Adrenal gland (tissue), 9 donors: ENCODE measurements at regions not wholly inside any gene's neighbourhood (a gene's known extent, or its start where the extent isn't known, plus 50 kb on each side); places are given as distances from the start of the nearest gene placed in this dataset.

Source experiments
- DNase-seq, 7 donors: peaks; one replicate each; pipeline ENCODE4 v3.0.0-alpha.2; 2019 to 2020
- H3K27ac ChIP-seq, 5 donors: fragments of 200-600 bp; sonication (generic) in 4 of 5; 1 replicate in 3 of 5; 2 replicates in 2 of 5; pipeline versions ENCODE4 v1.5.1 to v1.8.0; 2016 to 2020; ENCODE audit warnings: mild to moderate bottlenecking in 1 of 5
- H3K27me3 ChIP-seq: fragments of 200-600 bp; 2 replicates; pipeline ENCODE4 v1.8.0; 2021
- H3K36me3 ChIP-seq, 2 donors: fragments of 200-600 bp; replicated peaks in 1 of 2; 1 replicate in 1 of 2; 2 replicates in 1 of 2; pipeline versions ENCODE4 v1.5.1 to v1.8.0; 2018 to 2022
- H3K4me1 ChIP-seq, 2 donors: fragments of 200-600 bp; replicated peaks in 1 of 2; 1 replicate in 1 of 2; 2 replicates in 1 of 2; pipeline versions ENCODE4 v1.5.1 to v1.8.0; 2018 to 2021
- H3K4me3 ChIP-seq, 4 donors: fragments of 200-600 bp; sonication (generic) in 3 of 4; one replicate each; pipeline ENCODE4 v1.5.1; 2016 to 2018
- H3K9me3 ChIP-seq, 3 donors: fragments of 200-600 bp; sonication (generic) in 1 of 3; replicated peaks in 1 of 3; 1 replicate in 2 of 3; 2 replicates in 1 of 3; pipeline versions ENCODE4 v1.5.1 to v1.8.0; 2016 to 2021
- POLR2A ChIP-seq, 2 donors: fragments of 450-650 bp; IDR thresholded peaks; one replicate each; pipeline ENCODE4 v1.6.1; 2017; ENCODE audit warnings: antibody characterized with exemption in 2 of 2, mild to moderate bottlenecking in 2 of 2, moderate library complexity in 1 of 2
- WGBS, 4 donors: extraction: QIAGEN DNeasy Blood & Tissue Kit in 2 of 4; methylation state at CpG; one replicate each; pipeline versions ENCODE4 v1.1.5 to v1.1.7; 2013 to 2017; 5-methylcytosine and 5-hydroxymethylcytosine counted together
- intact Hi-C, 2 donors: fragments of 100-400 bp; cut with DNase I; formaldehyde crosslinking; loops; one replicate each; pipeline versions ENCODE4 v1.14.1 to v1.15.0; 2022 to 2023
- TF ChIP-seq, protein P1 (sequence below), 6 experiments: fragments of 450-650 bp in 4 of 6; fragments of 200-600 bp in 2 of 6; sonication (generic) in 1 of 6; IDR thresholded peaks; 1 replicate in 5 of 6; 2 replicates in 1 of 6; pipeline versions ENCODE4 v1.5.1 to v1.8.0; 2016 to 2021; ENCODE audit warnings: antibody characterized with exemption in 6 of 6, mild to moderate bottlenecking in 2 of 6, moderate library complexity in 1 of 6
- donor health status: healthy with polysubstance abuse.
- donor health status: Bipolar disorder and iron deficiency.
- donor health status: DM: yes; HTN: yes; CAD: no.
- donor health status: DM: no; HTN: no; CAD: no.
- donor health status: DM: no; HTN: no; CAD: no.

- intact Hi-C loops: no loop called here
- TF ChIP-seq POLR2A (IDR thresholded peaks at IDR 0.05): no peak
- TF ChIP-seq, protein P1, sequence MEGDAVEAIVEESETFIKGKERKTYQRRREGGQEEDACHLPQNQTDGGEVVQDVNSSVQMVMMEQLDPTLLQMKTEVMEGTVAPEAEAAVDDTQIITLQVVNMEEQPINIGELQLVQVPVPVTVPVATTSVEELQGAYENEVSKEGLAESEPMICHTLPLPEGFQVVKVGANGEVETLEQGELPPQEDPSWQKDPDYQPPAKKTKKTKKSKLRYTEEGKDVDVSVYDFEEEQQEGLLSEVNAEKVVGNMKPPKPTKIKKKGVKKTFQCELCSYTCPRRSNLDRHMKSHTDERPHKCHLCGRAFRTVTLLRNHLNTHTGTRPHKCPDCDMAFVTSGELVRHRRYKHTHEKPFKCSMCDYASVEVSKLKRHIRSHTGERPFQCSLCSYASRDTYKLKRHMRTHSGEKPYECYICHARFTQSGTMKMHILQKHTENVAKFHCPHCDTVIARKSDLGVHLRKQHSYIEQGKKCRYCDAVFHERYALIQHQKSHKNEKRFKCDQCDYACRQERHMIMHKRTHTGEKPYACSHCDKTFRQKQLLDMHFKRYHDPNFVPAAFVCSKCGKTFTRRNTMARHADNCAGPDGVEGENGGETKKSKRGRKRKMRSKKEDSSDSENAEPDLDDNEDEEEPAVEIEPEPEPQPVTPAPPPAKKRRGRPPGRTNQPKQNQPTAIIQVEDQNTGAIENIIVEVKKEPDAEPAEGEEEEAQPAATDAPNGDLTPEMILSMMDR (IDR thresholded peaks at IDR 0.05): no peak
- H3K4me1 ChIP-seq: no peaks in the 10 kb centered on the region
- H3K27me3 ChIP-seq: no peaks in the 10 kb centered on the region
- H3K9me3 ChIP-seq: no peaks in the 10 kb centered on the region
- H3K4me3 ChIP-seq: no peak overlapping the region
- H3K27ac ChIP-seq: no peak overlapping the region
- DNase-seq: no peak
- H3K36me3 ChIP-seq: no peaks in the 10 kb centered on the region
These were observed 66.9 kb upstream of the LRATD1 start for GRCh38 chr2:14565666-14566065.

- intact Hi-C loops: no loop called here
- Histone ChIP-seq H3K9me3 (no peaks in the 10 kb centered on the region), H3K4me1 (no peaks in the 10 kb centered on the region), H3K27me3 (no peaks in the 10 kb centered on the region), H3K27ac (no peak overlapping the region), H3K4me3 (no peak overlapping the region), H3K36me3 (no peaks in the 10 kb centered on the region)
- DNase-seq: no peak
- WGBS, 4 donors: 69 to 71% (median 70%) methylated on average over 1 of the region's 1 CpG
- no peak for TF ChIP-seq POLR2A (IDR thresholded peaks at IDR 0.05)
- TF ChIP-seq, protein P1 (IDR thresholded peaks at IDR 0.05): no peak
These were observed 65.0 kb upstream of the LRATD1 start for GRCh38 chr2:14567561-14567960.

- H3K27me3 ChIP-seq: no peaks in the 10 kb centered on the region
- H3K27ac ChIP-seq: no peak overlapping the region
- H3K4me1 ChIP-seq: no peaks in the 10 kb centered on the region
- intact Hi-C loops: no loop called here
- H3K9me3 ChIP-seq: no peaks in the 10 kb centered on the region
- no peak overlapping the region for H3K4me3 ChIP-seq
- TF ChIP-seq POLR2A (IDR thresholded peaks at IDR 0.05): no peak
- TF ChIP-seq, protein P1 (IDR thresholded peaks at IDR 0.05): no peak
- no peaks in the 10 kb centered on the region for H3K36me3 ChIP-seq
- DNase-seq: no peak
- WGBS, 4 donors: 71 to 83% (median 77%) methylated on average over 3 of the region's 3 CpGs
These were observed 63.2 kb upstream of the LRATD1 start for GRCh38 chr2:14569294-14569693.

- Histone ChIP-seq H3K9me3 (no peaks in the 10 kb centered on the region), H3K27ac (no peak overlapping the region), H3K4me1 (no peaks in the 10 kb centered on the region), H3K27me3 (no peaks in the 10 kb centered on the region), H3K4me3 (no peak overlapping the region), H3K36me3 (no peaks in the 10 kb centered on the region)
- no peak for DNase-seq
- intact Hi-C loops: no loop called here
- TF ChIP-seq, protein P1 (IDR thresholded peaks at IDR 0.05): no peak
- TF ChIP-seq POLR2A (IDR thresholded peaks at IDR 0.05): no peak
- WGBS, 4 donors: 27 to 79% (median 59%) methylated on average over 2 of the region's 2 CpGs
These were observed 59.9 kb upstream of the LRATD1 start for GRCh38 chr2:14572633-14573032.
